ENCODE measurements at regions not wholly inside any gene's neighbourhood (a gene's known extent, or its start where the extent isn't known, plus 50 kb on each side); places are given as distances from the start of the nearest gene placed in this dataset.
"Not testable (repeated sequence)": the region's sequence is repeated elsewhere in the genome, so short reads cannot be mapped to it uniquely, and the experiment has no call there.

DNA sequence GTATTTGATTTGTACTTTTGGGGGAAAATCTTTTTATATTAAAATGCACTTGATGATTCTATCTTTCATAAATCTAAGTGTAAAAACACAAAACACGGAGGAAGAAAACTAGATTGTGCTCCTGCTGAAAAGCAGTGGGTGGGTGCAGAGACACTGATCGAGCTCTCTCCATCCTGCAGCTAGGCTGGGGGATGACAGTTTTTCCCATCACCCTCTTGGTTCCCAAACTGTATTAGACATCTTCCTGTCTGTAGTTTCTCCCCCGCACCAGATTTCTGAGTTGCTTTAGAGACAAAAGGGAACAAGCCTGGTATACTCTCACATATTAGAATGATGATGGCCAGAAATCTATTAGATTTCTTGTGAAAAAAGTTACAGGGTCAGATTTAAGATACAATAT lies 99.6 kb downstream of the FAM114A2 start:
- DNase-seq: no peak

GRCh38 chr5:153938191-153938842 lies 100.4 kb downstream of the FAM114A2 start:
- no peak for DNase-seq

GRCh38 chr5:153937661-153938060 lies 101.0 kb downstream of the FAM114A2 start:
- no peak for DNase-seq

GRCh38 chr5:153935151-153935550 lies 103.6 kb downstream of the FAM114A2 start:
- not testable (repeated sequence) for DNase-seq

DNA sequence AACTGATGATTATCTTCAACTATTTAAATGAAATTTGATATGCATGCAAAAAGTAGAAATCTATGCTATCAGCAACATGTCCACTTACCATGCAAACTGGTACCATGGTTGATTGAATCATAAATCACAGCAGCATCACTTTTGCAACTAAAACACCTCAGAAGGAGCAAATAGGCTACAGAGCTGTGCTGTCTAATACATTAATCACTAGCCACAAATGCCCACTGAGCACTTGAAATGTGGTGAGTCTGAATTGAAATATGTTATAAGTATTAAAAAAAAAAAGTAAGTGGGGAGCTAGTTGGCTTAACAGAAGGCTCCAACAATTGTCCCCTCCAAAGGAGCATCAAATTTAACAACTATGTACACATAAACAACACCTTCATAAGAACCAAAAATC lies 112.5 kb downstream of the FAM114A2 start:
- DNase-seq: no peak

- DNase-seq: no peak
These were observed 119.5 kb downstream of the FAM114A2 start for GRCh38 chr5:153919161-153919560.

DNA sequence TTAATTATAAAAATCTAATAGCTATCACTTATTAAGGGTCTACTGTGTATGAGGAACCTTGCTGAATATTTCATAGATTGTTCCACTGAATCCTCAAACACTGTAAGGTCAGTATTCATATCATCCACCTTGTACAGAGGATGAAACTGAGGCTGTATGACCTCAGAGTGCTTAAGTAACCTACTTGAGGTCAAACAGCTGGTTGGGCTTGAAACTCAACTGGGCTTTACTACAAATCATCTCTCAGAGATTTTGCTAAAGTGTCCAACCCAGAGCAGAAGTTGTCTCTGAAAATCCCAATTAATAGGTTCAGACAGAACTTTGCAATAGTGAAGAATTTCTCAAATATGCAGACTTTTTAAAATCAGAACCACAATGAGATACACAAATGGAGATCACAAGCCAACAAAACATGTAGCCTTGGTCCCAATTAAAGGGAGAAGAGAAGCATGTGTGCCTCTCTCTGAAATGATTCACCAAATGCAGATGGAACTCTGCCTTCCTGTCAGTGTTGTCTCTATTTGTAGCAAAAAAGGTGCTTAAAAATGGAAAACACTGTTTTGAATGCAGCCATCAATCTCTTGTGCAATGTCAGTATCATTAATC lies 131.4 kb downstream of the FAM114A2 start:
- DNase-seq: no peak

DNA sequence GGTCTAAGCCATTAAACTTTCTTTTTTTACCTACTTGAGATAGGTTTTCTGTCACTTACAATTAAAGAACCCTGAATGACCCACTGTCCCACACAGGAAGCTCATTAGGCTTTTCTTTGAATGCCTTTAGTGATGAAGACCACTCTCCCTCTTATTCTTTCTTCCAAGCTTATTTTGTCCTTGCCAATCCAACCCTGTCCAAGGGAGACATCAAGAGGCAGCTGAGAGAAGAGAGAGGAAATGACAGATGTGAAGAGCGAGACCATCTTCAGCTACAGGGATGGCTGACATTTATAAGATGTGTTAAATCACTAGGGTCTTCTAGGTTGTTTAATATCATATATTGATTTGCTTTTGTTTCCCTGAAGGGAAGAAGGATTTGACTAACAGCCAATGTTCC lies 133.5 kb downstream of the FAM114A2 start:
- no peak for DNase-seq

DNA sequence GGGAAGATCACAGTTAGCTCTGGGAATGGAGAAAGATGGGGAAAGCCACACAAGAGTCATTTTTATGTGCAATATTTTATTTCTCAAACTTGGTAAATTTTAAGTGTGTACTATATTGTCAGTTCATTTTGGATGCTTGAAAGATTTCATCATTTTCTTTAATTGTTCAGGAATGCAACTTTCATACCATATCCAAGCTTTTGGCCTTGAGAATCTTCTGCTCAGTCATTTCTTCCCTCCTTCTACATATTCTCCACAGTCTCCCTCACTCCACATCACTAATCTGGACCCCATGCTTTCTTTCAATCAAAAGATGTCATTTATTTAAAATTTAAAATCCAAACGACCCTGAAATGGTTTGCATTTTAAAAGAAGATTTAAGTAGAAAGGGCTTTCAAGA lies 135.4 kb downstream of the FAM114A2 start:
- no peak for DNase-seq

GRCh38 chr5:153902016-153902415 lies 136.7 kb downstream of the FAM114A2 start:
- no peak for DNase-seq

DNA sequence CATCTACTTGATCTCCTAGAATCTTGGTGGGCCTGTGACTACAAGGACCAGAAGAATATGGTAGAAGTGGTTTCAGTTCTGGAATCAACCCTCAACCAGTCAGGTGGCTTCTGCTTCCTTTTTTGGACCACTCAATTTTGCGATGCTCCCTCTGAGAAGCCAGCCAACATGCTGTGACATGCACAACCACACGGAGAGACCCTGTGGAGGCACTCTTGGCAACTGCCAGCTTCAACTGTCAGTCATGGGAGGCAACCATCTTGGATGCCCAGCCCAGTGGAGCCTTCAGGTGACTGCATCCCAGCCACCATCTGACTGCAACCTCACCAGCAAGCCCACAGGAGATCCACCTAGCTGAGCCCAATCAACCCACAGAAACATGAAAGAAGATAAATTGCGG lies 137.3 kb downstream of the FAM114A2 start:
- DNase-seq: no peak

DNA sequence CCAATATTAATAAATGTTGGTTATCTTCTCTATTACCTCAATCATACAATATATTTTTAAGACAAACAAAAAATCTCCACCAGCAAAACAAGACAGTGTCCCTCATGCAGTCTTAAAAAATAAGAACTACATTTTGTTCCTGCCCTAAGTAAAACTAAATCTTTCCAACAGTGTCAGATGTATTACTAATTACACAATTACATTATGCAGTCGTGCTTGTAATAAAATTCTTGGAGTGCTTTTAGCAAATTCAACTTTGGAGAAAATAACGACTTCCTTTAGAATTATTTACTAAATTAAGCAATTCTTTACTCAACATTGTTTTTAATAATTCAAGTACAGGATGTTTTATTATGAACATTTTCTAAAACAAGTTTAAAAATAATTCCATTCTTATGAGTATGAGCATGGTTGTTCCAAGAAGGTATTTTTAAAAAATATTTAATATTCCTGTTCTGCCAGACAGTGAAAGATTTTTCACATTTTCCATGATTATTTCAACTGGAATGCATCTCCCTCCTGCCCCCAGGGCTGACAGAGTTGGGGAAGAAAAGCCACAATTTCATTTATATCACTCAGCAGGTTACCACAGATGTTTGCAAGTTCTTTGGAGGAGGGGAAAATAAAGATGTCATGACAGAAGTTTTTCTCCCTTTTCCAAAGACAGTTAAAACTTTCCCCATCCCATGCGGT lies 137.9 kb downstream of the FAM114A2 start:
- no peak for DNase-seq

GRCh38 chr5:153899746-153900145 lies 139.0 kb downstream of the FAM114A2 start:
- no peak for DNase-seq

- DNase-seq: peak; percentile 58
These were observed 142.0 kb downstream of the FAM114A2 start for GRCh38 chr5:153896701-153897100.

DNA sequence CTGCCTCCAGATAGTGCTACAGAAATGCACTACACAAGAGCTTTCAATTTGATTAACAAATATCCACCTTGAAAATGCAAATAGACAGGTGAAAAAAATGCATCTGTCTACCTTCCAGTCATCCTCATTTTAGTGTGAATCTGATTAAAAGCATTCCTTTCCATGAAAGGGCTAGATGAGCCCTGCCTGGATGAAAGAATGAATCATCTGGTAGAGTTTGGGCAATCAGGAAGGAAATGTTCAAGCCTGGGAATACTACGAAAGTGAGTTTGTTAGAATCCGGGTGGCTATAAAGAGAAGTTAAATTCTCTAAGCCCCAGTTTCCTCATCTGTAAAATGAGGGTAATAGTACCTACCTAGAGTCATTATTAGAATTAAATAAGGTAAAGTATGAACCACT lies 142.6 kb downstream of the FAM114A2 start:
- no peak for DNase-seq

GRCh38 chr5:153895266-153895665 lies 143.4 kb downstream of the FAM114A2 start:
- DNase-seq: no peak

GRCh38 chr5:153893817-153894216 lies 144.9 kb downstream of the FAM114A2 start:
- DNase-seq: no peak

DNA sequence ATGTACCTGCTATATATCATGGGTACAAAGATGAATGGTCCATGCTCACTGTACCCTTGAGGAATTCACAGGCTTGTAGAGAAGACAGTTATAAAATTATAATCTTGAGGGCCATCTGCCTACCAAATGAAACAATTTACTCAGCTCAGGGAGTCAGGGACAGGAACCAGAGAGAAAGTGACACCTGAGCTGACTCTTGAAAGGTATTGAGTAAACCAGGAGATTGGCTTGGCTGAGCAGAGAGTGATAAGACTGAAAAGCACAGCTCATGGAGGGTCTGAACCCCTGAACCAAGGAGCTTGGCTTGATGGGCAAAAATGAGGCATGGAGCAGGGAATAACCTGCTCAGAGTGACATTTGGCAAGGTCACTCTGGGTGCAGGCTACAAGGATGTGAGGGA lies 147.3 kb downstream of the FAM114A2 start:
- DNase-seq: no peak

DNA sequence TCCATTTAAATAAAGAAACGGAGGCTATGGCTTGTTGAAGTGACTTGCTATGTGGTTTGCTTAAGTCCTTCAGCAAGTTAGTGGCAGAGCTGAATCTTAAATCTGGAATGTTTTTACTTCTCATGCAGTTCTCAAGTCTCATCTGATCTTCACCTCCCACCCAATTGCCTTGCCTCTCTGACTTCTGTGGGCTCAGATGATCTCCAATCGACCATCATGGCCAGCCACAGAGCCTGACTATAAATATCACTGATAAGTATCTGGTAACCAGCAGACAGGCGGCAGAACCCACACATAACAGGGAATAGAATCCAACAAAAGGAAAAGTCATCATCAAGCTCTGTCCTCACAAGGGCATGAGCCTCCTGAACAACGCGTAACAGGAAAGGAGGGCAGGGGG lies 149.9 kb downstream of the FAM114A2 start:
- no peak for DNase-seq

DNA sequence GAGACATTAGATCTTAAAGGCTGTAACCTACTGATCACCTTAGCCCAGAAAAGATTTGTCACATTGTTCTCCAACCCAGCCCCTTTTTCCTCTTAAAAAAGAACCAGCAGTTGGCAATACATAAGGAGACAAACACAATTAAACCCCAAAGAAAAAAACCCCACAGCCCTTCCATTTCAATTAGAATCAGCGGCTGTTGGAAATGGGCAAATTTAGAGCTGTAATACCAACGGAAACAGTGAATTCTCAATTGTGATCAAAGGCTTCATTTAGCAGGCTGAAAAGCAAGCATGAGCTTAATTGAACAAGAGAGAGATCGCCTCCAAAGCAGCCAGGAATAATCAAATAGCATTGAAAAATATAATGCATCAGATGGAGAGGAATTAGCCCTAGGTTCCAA lies 153.6 kb downstream of the FAM114A2 start:
- DNase-seq: no peak

- DNase-seq: no peak
These were observed 154.1 kb downstream of the FAM114A2 start for GRCh38 chr5:153884612-153884957.

- DNase-seq: no peak
These were observed 154.7 kb downstream of the FAM114A2 start for GRCh38 chr5:153883854-153884611.

GRCh38 chr5:153881687-153882086 lies 157.0 kb downstream of the FAM114A2 start:
- DNase-seq: no peak

DNA sequence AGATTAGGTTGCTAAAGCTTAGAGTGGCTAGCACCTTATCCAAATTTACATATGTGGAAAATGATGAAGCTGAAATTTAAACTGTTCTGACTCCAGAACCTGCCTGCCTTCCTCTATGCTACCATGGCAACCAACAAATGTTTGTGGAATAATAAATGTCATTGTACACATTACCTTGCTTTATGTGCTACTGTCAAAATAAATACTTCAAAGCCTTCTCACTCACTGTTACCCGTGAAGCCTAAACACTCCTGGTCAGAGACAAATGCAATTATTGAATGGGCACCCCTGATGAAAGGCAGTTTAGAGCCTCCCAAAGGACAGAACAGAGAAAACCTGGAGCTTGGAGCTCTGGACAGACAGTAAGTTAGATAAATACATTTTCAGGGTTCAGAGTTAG lies 158.6 kb downstream of the FAM114A2 start:
- DNase-seq: no peak

Data from DMS79 treated with DMSO at 0.1 percent for 48 hours (cell line).